Effector memory CD8-positive, alpha-beta T cell (primary cell): ENCODE measurements at regions not wholly inside any gene's neighbourhood (a gene's known extent, or its start where the extent isn't known, plus 50 kb on each side); places are given as distances from the start of the nearest gene placed in this dataset.
"Not testable (repeated sequence)": the region's sequence is repeated elsewhere in the genome, so short reads cannot be mapped to it uniquely, and the experiment has no call there.

ENCODE experiments used
- ATAC-seq: fragments of 150-1000 bp; cut with Tn5 transposase; replicated peaks from 2 replicates; pipeline ENCODE4 v1.10.0; 2021; ENCODE audit warnings: mild to moderate bottlenecking, moderate library complexity
- DNase-seq, 3 experiments: peaks; one replicate each; pipeline ENCODE4 v3.0.0; 2021
- H3K27ac Mint-ChIP-seq, 2 donors: one replicate each; pipeline ENCODE4 v1.8.0; 2022; ENCODE audit warnings: mild to moderate bottlenecking in 2 of 2, mixed read lengths in 2 of 2, moderate library complexity in 2 of 2
- H3K27me3 Mint-ChIP-seq, 2 donors: one replicate each; pipeline ENCODE4 v1.8.0; 2022; ENCODE audit warnings: mixed read lengths in 2 of 2
- H3K36me3 Mint-ChIP-seq: one replicate; pipeline ENCODE4 v1.8.0; 2022; ENCODE audit warnings: mild to moderate bottlenecking, moderate library complexity, mixed read lengths; ENCODE audit not compliant: insufficient read depth
- H3K4me1 Mint-ChIP-seq, 2 donors: one replicate each; pipeline ENCODE4 v1.8.0; 2022; ENCODE audit warnings: low read depth in 2 of 2, mixed read lengths in 2 of 2
- H3K4me3 Mint-ChIP-seq, 2 donors: one replicate each; pipeline ENCODE4 v1.8.0; 2022; ENCODE audit warnings: mild to moderate bottlenecking in 2 of 2, mixed read lengths in 2 of 2, moderate library complexity in 2 of 2
- H3K9me3 Mint-ChIP-seq, 2 donors: one replicate each; pipeline ENCODE4 v1.8.0; 2022; ENCODE audit warnings: mixed read lengths in 2 of 2

GRCh38 chr9:97105220-97105619 is 66.3 kb upstream of the CTSV start:
- not testable (repeated sequence) for H3K4me1 Mint-ChIP-seq, ATAC-seq, H3K36me3 Mint-ChIP-seq, H3K9me3 Mint-ChIP-seq, H3K27ac Mint-ChIP-seq, H3K4me3 Mint-ChIP-seq, DNase-seq
- H3K27me3 Mint-ChIP-seq: peaks cover 11 to 27% of the 10 kb centered on the region in 2 donors

GRCh38 chr9:97103613-97104383 is 64.9 kb upstream of the CTSV start:
- ATAC-seq, H3K4me1 Mint-ChIP-seq, DNase-seq, H3K36me3 Mint-ChIP-seq, H3K9me3 Mint-ChIP-seq, H3K27ac Mint-ChIP-seq, H3K4me3 Mint-ChIP-seq: not testable (repeated sequence)
- H3K27me3 Mint-ChIP-seq: peaks cover 6 to 18% of the 10 kb centered on the region in 2 donors

- H3K4me3 Mint-ChIP-seq, H3K4me1 Mint-ChIP-seq, H3K9me3 Mint-ChIP-seq, DNase-seq, H3K27ac Mint-ChIP-seq, H3K36me3 Mint-ChIP-seq, ATAC-seq: not testable (repeated sequence)
- H3K27me3 Mint-ChIP-seq: peaks cover 12 to 27% of the 10 kb centered on the region in 2 donors
Observed at GRCh38 chr9:97099540-97099939, 60.6 kb upstream of the CTSV start.

- DNase-seq: no peak
- H3K4me3 Mint-ChIP-seq: no peak overlapping the region
- H3K4me1 Mint-ChIP-seq: no peaks in the 10 kb centered on the region
- ATAC-seq: no peak
- H3K27ac Mint-ChIP-seq: no peak overlapping the region
- no peaks in the 10 kb centered on the region for H3K36me3 Mint-ChIP-seq
- no peaks in the 10 kb centered on the region for H3K9me3 Mint-ChIP-seq
- peaks cover 27 to 40% of the 10 kb centered on the region in 2 donors for H3K27me3 Mint-ChIP-seq
Observed at GRCh38 chr9:97096793-97097192, 57.9 kb upstream of the CTSV start.

- H3K27me3 Mint-ChIP-seq: peaks cover 60 to 92% of the 10 kb centered on the region in 2 donors
- not testable (repeated sequence) for H3K27ac Mint-ChIP-seq, ATAC-seq, H3K4me1 Mint-ChIP-seq, H3K36me3 Mint-ChIP-seq, DNase-seq, H3K9me3 Mint-ChIP-seq, H3K4me3 Mint-ChIP-seq
Observed at GRCh38 chr9:97089361-97089760, 50.4 kb upstream of the CTSV start.
